Right lobe of liver (tissue), 4 donors: ENCODE measurements at regions not wholly inside any gene's neighbourhood (a gene's known extent, or its start where the extent isn't known, plus 50 kb on each side); places are given as distances from the start of the nearest gene placed in this dataset.

ENCODE experiments used
- POLR2A ChIP-seq: fragments of 450-650 bp; IDR thresholded peaks from one replicate; pipeline ENCODE4 v1.6.1; 2017; ENCODE audit warnings: antibody characterized with exemption, mild to moderate bottlenecking
- TF ChIP-seq, protein P1 (sequence below), 4 donors: fragments of 200-600 bp in 3 of 4; fragments of 450-650 bp in 1 of 4; IDR thresholded peaks; one replicate each; pipeline versions ENCODE4 v1.5.1 to v1.8.0; 2016 to 2022; ENCODE audit warnings: antibody characterized with exemption in 4 of 4, mild to moderate bottlenecking in 2 of 4
- donor health status: DM: no; HTN: no; CAD: no.
- donor health status: DM: no; HTN: no; CAD: no.
- donor health status: DM: no; HTN: yes; CAD: no.

GRCh38 chr7:50849991-50850390 is 67.3 kb upstream of the GRB10 start:
- no peak for TF ChIP-seq POLR2A
- TF ChIP-seq, protein P1, sequence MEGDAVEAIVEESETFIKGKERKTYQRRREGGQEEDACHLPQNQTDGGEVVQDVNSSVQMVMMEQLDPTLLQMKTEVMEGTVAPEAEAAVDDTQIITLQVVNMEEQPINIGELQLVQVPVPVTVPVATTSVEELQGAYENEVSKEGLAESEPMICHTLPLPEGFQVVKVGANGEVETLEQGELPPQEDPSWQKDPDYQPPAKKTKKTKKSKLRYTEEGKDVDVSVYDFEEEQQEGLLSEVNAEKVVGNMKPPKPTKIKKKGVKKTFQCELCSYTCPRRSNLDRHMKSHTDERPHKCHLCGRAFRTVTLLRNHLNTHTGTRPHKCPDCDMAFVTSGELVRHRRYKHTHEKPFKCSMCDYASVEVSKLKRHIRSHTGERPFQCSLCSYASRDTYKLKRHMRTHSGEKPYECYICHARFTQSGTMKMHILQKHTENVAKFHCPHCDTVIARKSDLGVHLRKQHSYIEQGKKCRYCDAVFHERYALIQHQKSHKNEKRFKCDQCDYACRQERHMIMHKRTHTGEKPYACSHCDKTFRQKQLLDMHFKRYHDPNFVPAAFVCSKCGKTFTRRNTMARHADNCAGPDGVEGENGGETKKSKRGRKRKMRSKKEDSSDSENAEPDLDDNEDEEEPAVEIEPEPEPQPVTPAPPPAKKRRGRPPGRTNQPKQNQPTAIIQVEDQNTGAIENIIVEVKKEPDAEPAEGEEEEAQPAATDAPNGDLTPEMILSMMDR (IDR thresholded peaks at IDR 0.05) = no peak
